ENCODE measurements at regions not wholly inside any gene's neighbourhood (a gene's known extent, or its start where the extent isn't known, plus 50 kb on each side); places are given as distances from the start of the nearest gene placed in this dataset.

DNA sequence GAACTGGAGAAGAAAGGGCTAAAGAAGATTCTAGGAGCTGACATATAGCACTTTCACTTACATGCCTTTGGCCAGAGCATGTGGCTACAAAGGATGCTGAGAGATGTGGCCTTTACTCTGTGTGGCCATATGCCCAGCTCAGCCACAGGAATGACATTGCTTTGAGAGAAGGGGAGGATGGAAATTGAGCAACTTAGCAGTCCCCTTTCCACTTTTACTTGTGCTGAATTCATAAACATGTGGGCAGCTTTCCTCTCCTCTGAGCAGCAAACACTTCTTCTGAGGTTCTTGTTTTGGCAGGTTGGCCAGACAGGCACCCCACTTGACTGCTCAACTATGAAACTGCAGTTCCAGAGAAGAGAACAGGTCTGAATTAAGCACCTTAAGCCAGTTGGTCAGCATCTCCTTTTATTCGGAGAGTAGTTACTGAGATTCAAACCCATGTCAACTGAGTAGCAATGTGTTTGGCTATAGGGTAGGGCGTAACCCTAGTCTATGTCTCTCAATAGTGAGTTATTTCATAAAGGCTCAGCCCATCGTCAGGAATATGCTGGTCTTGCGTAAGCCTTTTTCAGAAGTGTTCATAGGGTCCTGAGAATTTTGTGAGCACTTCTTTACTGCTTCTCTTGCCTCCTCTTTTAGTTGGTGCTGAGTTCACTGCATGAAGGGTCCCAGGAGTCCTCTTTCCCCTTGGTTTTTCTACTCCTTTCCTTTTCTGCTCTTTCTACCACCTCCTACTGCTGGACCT, 134.5 kb downstream of the PALM2AKAP2 start:
- no peak for DNase-seq

DNA sequence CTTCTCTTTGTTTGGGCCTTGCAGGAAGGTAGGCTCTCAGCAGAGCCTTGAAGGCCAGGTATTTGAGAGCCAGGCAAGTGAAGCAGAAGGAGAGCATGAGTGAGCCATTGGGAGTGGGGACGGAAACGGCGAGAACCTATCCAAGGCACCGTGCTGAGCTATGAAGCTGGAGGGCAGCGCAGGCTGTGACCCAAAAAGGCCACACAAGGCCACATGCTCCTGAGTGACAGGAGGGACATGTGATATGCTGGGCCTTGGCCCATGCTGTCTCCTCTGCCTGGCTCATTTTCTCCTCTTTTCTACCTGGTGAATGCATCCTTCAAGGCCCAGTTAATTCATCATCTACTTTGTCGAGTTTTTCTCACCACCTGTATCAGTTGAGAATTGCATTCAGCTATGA, 136.3 kb downstream of the PALM2AKAP2 start:
- DNase-seq = no peak

DNA sequence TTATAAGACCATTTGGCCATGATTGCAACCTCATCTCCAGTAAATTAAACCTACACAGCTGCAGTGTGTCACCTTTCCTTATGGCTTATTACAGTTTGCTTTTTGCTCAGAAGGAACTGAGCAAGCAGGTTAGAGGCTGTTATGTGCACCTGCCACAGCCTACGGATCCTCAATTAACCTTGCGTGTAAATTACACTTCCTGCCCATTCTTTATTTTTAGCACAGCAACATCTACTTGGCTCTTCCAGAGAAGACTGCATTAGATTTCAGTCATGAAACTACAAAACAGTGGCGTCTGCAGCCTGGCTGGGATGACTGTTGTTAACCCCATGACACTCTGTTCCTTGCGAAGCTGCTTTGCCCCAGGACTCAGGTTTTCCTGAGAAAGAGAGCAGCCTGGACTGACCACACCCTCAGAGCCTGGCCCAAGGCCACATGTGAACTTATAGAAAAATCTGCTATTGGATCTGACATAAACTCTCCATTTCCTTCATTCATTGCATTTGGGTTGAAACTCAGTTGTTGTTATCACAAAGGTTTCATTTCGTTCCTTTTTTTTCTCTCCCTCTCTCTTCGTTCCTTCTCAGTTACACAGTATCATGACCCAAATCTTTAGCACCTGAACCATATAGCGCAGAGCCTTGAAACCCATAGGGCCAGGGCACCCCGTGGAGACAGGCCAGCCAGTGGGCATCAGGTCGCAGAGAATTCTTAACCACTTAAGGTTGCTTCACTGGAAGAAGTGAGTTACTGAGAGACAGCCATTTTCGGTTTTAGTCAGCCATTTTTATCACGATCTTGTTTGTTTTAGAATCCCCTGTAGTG, 138.6 kb downstream of the PALM2AKAP2 start:
- DNase-seq = peak; percentile 69

DNA sequence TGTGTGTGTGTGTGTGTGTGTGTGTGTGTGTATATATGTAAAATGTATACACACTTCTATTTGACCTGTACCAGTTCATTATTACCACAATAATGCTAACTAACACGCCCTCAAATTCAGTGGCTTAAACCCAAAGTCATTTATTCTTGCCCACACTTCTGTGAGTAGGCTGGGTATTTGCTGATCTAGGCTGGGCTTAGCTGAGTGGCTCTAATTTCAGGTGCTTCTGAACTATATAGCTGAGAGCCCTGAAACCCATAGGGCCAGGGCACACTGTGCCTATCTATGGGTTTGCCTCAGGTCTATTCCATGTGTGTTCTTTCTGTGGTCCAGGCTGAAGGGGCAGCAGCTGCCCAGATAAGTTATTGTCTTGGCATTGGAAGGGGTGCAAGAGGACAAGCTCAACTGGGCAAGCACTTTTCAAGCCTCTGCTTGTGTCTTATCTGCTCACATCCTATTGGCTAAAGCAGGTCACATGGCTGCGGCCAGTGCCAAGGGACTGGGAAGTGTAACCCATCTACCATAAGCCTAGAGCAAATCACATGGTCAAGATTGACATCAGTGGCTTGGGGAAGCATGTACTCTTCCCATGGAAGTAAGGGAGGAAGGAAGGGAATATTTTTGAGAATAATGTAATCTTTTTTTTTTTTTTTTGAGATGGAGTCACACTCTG, 139.9 kb downstream of the PALM2AKAP2 start:
- no peak for DNase-seq

DNA sequence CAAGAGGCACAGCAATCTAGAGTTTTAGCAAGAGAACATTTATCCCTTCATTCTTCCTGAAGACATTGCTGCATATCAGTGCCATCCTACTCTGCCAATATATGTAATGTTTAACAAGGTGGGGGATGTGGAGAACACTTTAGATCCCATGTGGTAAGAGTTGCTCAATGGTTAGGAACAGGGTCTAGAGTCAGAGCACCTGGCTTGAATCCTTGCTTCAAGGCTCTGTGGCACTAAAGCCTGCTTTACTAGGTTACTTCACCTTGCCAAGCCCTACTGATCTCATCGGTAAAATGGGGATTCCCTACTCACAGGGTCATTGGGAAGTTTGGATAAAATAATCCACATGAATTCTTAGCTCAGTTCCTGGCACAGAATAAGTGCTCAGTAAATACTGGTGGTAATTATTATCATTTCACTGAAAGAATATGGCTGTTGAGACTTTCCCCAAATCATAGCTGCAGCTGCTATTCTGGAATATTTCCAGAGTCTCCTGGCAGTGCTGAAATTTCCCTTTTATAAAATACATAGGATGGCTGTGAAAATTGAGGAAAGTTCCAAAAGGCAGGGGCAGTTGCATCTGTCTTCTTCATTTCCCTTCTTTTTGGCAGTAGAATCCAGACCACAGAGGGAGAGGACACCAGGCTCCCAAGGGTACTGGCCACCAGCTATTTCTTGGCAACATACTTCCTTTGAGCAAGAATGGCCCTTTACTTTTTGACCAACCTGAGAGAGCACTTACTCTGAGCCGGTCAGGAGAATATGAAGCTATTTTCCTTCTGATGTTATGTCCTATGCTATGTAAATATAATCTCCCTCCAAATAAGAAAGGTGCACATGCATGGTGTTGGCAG, 142.8 kb downstream of the PALM2AKAP2 start:
- no peak for DNase-seq

DNA sequence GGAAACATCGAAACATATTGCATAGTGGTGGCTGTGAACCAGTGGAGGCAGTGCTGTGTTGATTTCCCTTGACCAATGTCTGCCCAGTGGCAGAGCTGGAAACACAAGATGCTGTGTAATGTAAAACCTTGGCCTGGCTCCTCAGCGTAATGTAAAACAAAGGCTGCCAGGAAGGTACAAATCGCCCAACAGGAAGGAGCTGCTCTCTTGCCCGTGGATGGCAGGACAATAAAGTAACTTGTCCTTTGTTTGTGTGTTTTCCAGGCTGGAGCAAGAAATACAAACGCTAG, 143.4 kb downstream of the PALM2AKAP2 start:
- DNase-seq = no peak

DNA sequence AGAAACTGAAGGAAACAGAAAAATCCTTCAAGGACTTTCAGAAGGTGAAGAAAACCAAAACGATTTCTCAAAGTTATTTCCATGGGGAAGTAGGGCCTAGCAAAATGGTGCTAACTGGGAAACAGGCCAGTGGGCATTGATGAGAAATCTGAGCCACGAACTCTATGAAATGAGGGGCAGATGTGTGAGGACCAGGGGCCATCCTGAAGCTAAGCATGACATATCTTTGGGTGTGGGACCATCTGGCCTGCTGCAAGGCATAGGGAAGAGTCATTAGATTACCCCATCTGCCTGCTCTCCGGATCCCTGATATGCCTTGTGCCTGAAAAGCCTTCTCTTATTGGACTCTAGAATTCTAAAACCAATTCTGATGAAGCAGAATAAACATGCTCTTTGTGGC, 143.8 kb downstream of the PALM2AKAP2 start:
- no peak for DNase-seq

DNA sequence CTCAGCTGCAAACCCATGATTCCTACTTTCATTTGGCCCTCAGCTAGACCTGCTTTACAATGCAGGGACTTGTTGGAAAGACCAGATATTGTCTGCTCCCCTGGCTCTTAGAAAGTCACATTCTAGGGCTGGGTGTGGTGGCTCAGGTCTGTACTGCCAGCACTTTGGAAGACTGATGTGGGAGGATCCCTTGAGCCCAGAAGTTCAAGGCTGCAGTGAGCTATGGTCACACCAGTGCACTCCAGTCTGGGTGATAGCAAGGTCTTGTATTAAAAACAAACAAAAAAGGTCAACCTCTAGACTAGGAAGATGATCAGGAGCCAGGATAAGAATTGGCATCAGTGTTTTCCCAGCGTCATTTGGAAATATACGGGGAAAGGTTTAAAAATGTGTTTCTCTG, 145.8 kb downstream of the PALM2AKAP2 start:
- DNase-seq = no peak

DNA sequence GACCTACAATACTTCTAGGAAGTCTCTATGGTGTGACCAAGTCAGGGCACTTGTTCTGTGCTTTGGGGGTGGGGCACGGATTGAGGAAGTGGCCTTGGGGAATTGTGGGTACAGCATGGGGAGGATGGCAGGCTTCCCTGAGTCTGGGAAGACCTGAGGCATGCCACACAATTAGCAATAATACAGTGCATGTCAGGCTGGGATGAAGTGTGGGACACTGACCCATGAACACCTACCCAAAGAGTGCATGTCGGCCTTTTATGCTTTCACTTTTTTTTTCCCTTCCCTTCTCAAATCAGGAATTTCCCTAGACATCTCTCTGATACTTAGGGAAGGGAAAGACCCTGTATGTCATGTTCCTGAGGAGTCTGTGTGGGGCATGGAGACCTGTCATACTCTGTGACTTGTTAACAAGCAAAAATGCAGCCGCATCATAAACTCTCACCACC, 146.4 kb downstream of the PALM2AKAP2 start:
- DNase-seq = no peak

DNA sequence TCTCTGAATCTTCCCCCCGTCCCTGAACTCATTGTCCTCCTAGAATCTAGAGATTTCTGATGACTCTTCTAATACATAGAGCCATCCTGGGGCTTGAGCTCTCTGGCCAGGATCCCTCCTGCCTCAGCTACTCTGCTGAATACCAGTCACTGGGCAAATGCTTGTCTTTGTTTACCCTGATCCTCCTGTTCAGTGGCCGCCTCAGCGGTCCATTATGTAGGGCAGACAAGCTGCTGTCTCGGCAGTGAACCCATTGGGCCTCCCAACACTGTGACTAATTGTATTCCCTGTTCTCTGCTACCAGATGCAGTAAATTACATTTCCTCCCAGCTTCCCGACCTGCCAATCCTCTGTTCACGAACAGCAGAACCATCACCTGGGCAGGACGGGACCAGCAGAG, 151.6 kb downstream of the PALM2AKAP2 start:
- no peak for DNase-seq

DNA sequence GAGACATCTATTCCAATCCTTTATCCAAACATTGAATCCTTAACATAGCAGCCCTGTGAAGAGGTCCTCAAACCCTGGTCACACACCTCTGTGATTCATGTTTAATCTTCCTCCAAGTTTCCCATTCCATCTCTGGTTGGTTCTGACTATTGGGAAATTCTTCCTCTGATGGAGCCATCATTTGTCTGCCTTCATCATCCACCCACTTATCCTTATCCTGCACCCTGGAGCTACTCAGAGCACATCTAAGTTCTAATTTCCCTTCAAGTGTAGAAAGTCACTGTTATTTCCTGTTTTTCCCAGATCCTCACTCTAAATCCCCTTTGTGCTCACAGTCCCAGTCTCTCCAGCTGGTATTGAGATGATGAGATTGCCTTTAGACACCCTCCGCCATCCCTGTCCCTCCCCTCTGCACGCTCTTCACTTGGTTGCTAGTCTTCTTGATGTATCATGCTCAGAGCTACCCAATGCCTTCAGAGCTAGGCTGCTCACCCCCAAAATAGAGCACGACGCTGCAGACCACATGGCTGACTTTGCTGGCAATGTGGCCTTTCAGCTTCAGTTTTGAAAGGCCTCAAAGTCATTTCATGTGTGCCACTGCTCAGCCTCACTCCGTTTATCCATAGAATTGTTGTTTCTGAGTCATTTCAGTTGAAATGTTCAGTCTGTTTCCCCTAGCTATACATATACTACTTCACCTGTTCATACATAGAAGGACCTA, 154.3 kb downstream of the PALM2AKAP2 start:
- DNase-seq = peak; percentile 54 to 61

DNA sequence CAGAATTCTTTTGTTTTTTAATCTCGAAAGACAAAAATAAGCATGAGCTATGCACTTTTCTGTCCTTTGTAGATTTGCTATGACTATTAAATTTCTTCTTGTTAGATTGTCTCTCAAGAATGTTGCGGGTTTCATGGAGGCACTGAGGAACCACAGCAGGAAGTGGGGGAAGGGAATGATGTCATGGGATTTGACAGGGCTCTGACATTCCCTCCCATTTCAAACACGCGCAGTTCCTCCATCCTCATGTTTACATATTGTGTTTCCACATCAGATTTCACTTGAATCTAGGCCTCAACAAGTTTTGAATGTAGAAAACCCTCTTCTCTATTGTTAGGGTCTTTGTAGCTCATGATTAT, 154.8 kb downstream of the PALM2AKAP2 start:
- DNase-seq = no peak

DNA sequence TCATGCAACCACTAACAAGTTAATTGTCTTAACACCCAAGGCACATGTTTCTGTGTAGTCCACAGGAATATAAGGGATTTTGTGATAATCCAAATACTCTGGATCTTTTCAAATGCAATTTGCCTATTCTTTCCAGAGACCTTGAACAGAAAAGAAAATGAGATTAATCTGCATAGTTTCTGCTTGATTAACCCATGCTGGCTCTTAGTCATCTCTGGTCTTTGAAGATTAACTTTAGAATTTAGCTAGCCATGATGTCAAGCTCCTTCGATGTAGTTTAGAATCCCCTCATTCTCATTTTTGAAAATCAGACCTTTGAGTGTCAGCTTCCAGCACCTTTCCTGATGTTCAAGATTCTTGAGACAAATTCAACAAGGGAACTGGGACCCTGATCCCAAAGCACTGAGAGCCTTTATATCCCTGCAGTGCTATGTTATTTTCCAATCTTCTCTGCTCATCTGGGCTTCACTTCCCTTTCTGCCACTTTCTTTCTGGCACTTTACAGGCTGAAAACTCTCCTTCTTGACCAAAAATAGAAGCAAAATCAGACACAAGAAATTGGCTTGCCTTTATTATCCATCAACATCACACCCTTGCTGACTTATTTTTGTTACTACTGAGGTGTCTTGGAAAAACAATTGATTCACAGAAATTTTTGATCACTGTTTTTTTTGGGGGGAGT, 155.5 kb downstream of the PALM2AKAP2 start:
- no peak for DNase-seq

DNA sequence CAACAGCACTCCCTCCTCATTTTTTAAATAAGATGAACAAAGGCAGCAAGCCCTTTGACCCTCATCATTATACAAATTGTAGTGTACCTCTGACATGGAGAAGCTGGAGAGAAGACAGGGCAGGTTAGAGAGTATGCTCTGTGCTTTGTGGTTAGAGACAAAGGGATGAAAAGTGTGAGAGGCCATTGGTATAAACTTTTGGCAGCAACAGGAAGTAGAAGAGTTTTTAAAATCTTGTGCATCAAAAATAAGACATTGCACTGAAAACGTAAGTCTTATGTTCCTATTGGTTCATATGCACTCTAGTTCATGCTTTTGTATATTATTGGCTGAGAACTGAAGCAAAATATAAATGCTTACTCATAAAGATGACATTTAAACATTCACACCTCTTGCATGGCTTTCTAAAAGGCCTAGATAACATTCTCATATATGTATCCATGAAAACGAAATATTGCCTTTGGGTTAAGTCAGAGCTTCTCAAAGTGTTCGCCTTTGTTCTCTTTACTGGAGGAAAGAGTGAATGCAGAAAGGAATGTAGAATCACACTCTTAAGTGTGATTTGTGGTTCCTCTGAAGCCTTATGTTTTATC, 158.0 kb downstream of the PALM2AKAP2 start:
- DNase-seq = no peak

DNA sequence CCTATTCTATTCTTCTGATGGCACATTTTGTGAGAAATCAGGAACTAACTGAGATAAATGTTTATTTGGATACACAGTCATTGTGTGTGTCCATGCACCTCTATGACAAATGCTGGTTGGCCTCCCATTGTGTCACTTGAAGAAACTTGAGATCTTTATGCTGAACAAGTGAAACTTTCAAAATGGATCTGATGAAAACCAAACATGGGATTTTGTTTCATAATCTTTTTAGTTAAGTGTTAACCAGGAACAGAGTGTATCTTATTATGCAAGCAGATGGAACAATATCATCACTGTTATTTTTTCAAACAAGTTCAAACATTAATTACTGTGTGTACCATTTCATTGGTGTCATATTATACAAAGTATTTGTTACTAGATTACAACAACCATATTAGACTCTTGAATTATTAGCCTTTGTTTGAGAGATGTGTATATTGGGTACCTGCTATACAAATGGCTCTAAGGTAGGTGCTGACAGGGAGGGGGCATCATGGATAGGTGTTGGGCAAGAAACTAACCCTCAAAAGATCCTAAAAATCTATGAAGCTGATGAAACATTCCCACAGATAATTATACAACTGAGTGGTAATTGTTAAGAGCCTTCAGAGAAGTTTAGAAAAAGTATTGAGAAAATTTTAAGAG, 159.8 kb downstream of the PALM2AKAP2 start:
- DNase-seq = no peak

DNA sequence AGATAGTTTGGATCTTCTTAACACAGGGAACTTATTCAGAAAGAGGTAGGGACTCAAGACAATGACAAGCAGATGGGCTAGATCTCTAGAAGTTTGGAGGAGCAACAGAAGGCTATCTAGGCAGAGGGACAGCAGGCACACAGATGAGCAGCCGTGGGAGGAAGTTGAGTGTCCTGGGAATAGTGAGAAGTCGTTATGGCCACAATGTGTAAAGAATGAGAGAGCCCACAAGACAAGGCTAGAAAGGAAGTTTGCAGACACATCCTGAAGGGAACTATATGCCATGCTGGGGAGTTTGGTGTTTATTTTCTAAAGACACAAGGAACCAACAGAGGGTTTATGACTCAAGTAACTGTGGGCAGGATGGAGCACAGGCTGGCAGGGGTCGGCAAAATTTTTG, 160.6 kb downstream of the PALM2AKAP2 start:
- no peak for DNase-seq

DNA sequence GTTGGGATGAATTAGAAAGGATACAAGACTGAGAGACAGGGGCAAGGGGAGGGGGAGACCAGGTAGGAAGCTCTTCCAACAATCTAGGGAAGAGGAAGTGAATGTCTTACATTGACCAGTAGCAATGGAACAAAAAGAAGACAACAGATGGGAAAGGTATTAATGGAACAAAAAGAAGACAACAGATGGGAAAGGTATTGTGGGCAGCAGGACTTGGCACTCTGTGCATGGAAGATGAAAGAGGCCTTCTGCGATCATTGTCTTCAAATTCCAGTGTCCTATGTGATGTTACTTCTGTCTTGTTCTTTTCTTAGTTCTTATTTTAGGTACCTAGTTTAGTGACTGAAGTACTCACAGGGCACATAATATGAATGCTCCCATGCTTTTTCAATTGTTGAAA, 161.8 kb downstream of the PALM2AKAP2 start:
- DNase-seq = no peak

DNA sequence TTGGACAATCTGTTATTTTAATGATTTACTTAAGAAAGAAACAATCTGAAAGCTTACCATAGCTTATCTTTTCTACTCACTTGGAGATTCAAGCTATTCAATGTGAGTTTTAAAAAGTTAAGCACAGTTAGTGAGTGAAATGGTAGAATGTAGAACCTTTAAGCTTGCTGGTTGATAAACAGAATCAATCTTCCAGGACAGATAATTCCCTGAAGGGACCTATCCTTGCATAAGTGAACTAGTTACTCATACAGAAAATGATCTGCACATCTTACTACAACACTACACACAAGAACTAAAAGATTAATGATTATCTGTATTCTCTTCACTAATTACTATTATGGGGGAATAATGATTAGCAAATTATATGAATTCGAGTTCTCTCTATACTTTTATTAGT, 165.6 kb downstream of the PALM2AKAP2 start:
- DNase-seq = no peak

DNA sequence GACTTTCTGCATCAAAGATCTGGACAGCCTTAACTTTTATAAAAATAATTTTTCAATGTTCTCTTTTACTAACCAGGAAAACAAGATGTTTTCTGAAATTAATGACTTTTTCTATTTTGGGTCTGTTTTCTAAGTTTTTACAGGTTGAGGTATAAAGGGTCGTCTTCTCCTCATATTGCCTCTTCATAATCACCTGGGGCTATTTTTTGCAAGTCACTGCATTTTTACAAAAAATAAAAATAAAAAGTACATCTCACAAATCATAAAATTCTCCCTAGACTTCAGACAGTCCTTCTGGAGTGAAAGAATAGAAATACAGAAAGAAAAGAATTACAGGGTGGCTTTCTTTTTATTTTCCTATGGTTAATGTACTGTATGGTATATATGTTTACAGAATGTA, 168.5 kb downstream of the PALM2AKAP2 start:
- no peak for DNase-seq

DNA sequence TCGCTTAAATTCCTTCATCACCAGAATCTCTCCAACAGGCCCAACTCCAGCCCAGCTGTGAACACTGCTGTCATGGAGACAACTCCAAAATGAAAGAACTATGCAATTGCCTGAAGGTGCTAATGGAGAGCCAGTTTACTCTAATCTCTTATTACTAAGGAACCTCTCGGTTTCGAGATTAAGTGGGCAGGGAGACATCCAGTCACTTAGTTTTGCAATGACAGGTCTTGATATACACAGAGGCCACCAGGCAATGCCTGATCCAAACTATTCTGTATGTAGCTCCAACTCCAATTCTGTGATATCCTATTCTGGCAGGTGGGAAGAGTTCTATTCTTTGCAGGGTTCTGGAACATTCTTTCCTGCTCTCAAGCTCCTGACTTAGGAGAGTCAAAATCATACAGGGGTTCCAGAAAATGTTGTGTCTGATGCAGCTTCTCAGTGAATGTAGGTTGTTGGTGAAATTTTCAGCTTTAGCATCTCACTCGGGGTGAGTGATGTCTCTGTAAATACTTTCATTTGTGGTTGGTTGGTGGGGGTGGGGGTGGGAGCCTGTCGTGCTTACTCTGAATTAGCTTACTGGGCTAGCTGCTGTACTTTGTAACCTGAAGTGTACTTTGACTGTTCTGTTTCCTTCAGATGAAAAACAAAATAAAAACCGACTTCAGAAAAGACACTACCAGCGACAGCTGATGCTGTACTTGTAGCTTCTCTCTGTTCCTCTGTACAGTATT, 170.9 kb downstream of the PALM2AKAP2 start:
- DNase-seq = peak in 1 of 2 experiments; percentile 43

All from activated T-cell treated with anti-CD3 and anti-CD28 coated beads, Interleukin-2, amount 50 U/mL, for 48 hours (primary cell).